ENCODE measurements at regions not wholly inside any gene's neighbourhood (a gene's known extent, or its start where the extent isn't known, plus 50 kb on each side); places are given as distances from the start of the nearest gene placed in this dataset.
"Not testable (repeated sequence)": the region's sequence is repeated elsewhere in the genome, so short reads cannot be mapped to it uniquely, and the experiment has no call there.

- no peak for TF ChIP-seq CTCF (IDR thresholded peaks at IDR 0.05; ENCODE audit: low read depth, low read length, missing control alignments)
- DNase-seq (ENCODE audit: low read depth), result no peak
- in situ Hi-C loops (cut with HindIII; ENCODE audit: low sequenced_read_pairs), result no loop called here
- H3K4me3 ChIP-seq (ENCODE audit: low read depth, low read length), result no peak overlapping the region
These were observed 204.9 kb upstream of the NT5E start for GRCh38 chr6:85245004-85245403.

GRCh38 chr6:85241498-85242052, 208.3 kb upstream of the NT5E start:
- in situ Hi-C loops (cut with HindIII; ENCODE audit: low sequenced_read_pairs), result no loop called here

GRCh38 chr6:85240787-85241385, 209.0 kb upstream of the NT5E start:
- DNase-seq (ENCODE audit: low read depth), result no peak
- no peak overlapping the region for H3K4me3 ChIP-seq (ENCODE audit: low read depth, low read length)
- TF ChIP-seq CTCF (IDR thresholded peaks at IDR 0.05; ENCODE audit: low read depth, low read length, missing control alignments), result no peak
- in situ Hi-C loops (cut with HindIII; ENCODE audit: low sequenced_read_pairs), result no loop called here

More at GRCh38 chr6:85241498-85242052, 208.3 kb upstream of the NT5E start:
- no peak for DNase-seq (ENCODE audit: low read depth)
- no peak overlapping the region for H3K4me3 ChIP-seq (ENCODE audit: low read depth, low read length)
- no peak for TF ChIP-seq CTCF (IDR thresholded peaks at IDR 0.05; ENCODE audit: low read depth, low read length, missing control alignments)

GRCh38 chr6:85237478-85237877, 212.4 kb upstream of the NT5E start:
- TF ChIP-seq CTCF (IDR thresholded peaks at IDR 0.05; ENCODE audit: low read depth, low read length, missing control alignments), result no peak
- H3K4me3 ChIP-seq (ENCODE audit: low read depth, low read length), result no peak overlapping the region
- in situ Hi-C loops (cut with HindIII; ENCODE audit: low sequenced_read_pairs), result no loop called here
- no peak for DNase-seq (ENCODE audit: low read depth)

- in situ Hi-C loops (cut with HindIII; ENCODE audit: low sequenced_read_pairs), result no loop called here
- TF ChIP-seq CTCF (IDR thresholded peaks at IDR 0.05; ENCODE audit: low read depth, low read length, missing control alignments), result no peak
- DNase-seq (ENCODE audit: low read depth), result no peak
- no peak overlapping the region for H3K4me3 ChIP-seq (ENCODE audit: low read depth, low read length)
These were observed 213.2 kb upstream of the NT5E start for GRCh38 chr6:85236636-85237035.

GRCh38 chr6:85227345-85227744, 222.5 kb upstream of the NT5E start:
- DNase-seq (ENCODE audit: low read depth); H3K4me3 ChIP-seq (ENCODE audit: low read depth, low read length); in situ Hi-C loops (cut with HindIII; ENCODE audit: low sequenced_read_pairs): not testable (repeated sequence)

GRCh38 chr6:85212794-85213193, 237.1 kb upstream of the NT5E start:
- H3K4me3 ChIP-seq (ENCODE audit: low read depth, low read length); in situ Hi-C loops (cut with HindIII; ENCODE audit: low sequenced_read_pairs); DNase-seq (ENCODE audit: low read depth): not testable (repeated sequence)

All from astrocyte of the cerebellum (primary cell).